GM18505 (cell line): ENCODE measurements at regions not wholly inside any gene's neighbourhood (a gene's known extent, or its start where the extent isn't known, plus 50 kb on each side); places are given as distances from the start of the nearest gene placed in this dataset.

Experiments
- ATAC-seq: cut with Tn5 transposase; IDR thresholded peaks from one replicate; pipeline ENCODE4 v1.9.1; 2021; ENCODE audit not compliant: unreplicated experiment
- POLR2A ChIP-seq: IDR thresholded peaks from 4 replicates; pipeline ENCODE4 v1.6.1; 2011; ENCODE audit warnings: borderline replicate concordance; ENCODE audit not compliant: insufficient read depth, insufficient read length; ENCODE audit errors: extremely low read depth

- no peak for ATAC-seq
- no peak for TF ChIP-seq POLR2A
Measured at GRCh38 chr5:88407341-88407740, 138.7 kb upstream of the TMEM161B start.

- no peak for TF ChIP-seq POLR2A
- no peak for ATAC-seq
Measured at GRCh38 chr5:88405783-88406182, 137.1 kb upstream of the TMEM161B start.

- TF ChIP-seq POLR2A: no peak
Measured at GRCh38 chr5:88404405-88404804, 135.8 kb upstream of the TMEM161B start.

GRCh38 chr5:88401686-88402085 is 133.0 kb upstream of the TMEM161B start:
- no peak for TF ChIP-seq POLR2A
- ATAC-seq: no peak

More at GRCh38 chr5:88404405-88404804, 135.8 kb upstream of the TMEM161B start:
- no peak for ATAC-seq

GRCh38 chr5:88401228-88401627 is 132.6 kb upstream of the TMEM161B start:
- TF ChIP-seq POLR2A: no peak
- ATAC-seq: no peak

GRCh38 chr5:88399561-88399960 is 130.9 kb upstream of the TMEM161B start:
- no peak for ATAC-seq
- TF ChIP-seq POLR2A: no peak

- TF ChIP-seq POLR2A: no peak
- ATAC-seq: no peak
Measured at GRCh38 chr5:88398316-88398715, 129.7 kb upstream of the TMEM161B start.

- no peak for ATAC-seq
- TF ChIP-seq POLR2A: no peak
Measured at GRCh38 chr5:88396751-88397281, 128.2 kb upstream of the TMEM161B start.

- no peak for TF ChIP-seq POLR2A
Measured at GRCh38 chr5:88396000-88396535, 127.4 kb upstream of the TMEM161B start.

GRCh38 chr5:88395264-88395663 is 126.6 kb upstream of the TMEM161B start:
- TF ChIP-seq POLR2A: no peak
- no peak for ATAC-seq

More at GRCh38 chr5:88396000-88396535, 127.4 kb upstream of the TMEM161B start:
- no peak for ATAC-seq

- no peak for TF ChIP-seq POLR2A
- no peak for ATAC-seq
Measured at GRCh38 chr5:88394536-88395175, 126.0 kb upstream of the TMEM161B start.

- no peak for ATAC-seq
- TF ChIP-seq POLR2A: no peak
Measured at GRCh38 chr5:88393716-88394535, 125.3 kb upstream of the TMEM161B start.

- ATAC-seq: no peak
- TF ChIP-seq POLR2A: no peak
Measured at GRCh38 chr5:88393042-88393441, 124.4 kb upstream of the TMEM161B start.
